GM12878 (cell line): ENCODE measurements at regions not wholly inside any gene's neighbourhood (a gene's known extent, or its start where the extent isn't known, plus 50 kb on each side); places are given as distances from the start of the nearest gene placed in this dataset.

Experiments used
- ATAC-seq: fragments of 200-7000 bp; cut with Tn5 transposase; 3 replicates; pipeline ENCODE4 v1.9.1; 2020; ENCODE audit warnings: mild to moderate bottlenecking, moderate library complexity
- BruUV-seq: library from RNA; stranded (reverse); fragments of 400-500 nt; replicated peaks from 2 replicates; lab custom pipeline; 2021; lab: Mats Ljungman, UMichigan
- CTCF ChIA-PET: fragments of 300-600 bp; sonication (Branson Sonifier 250); formaldehyde crosslinking; extraction: SDS; loops from one replicate; lab custom pipeline; 2021; ENCODE audit warnings: inconsistent platforms; lab: Yijun Ruan, JAX
- POLR2A ChIA-PET: fragments of 350-600 bp; formaldehyde crosslinking; extraction: SDS; loops from one replicate; lab custom pipeline; 2021; ENCODE audit warnings: inconsistent platforms; lab: Charles Lee
- RAD21 ChIA-PET: fragments of 300-600 bp; sonication (Branson Sonifier 250); formaldehyde crosslinking; loops from one replicate; lab custom pipeline; 2023; ENCODE audit warnings: antibody characterized with exemption; ENCODE audit not compliant: unreplicated experiment; lab: Charles Lee
- SMC1A ChIA-PET: fragments of 300-600 bp; sonication (Branson Sonifier 250); formaldehyde crosslinking; loops from one replicate; lab custom pipeline; 2023; ENCODE audit not compliant: unreplicated experiment, uncharacterized antibody; lab: Charles Lee
- DNase-seq: peaks from one replicate; pipeline ENCODE4 v3.0.0-alpha.2; 2011; ENCODE audit warnings: low read depth, low spot score
- FAIRE-seq: peaks from 3 replicates; lab custom pipeline; 2011; peaks lifted over from hg19 to GRCh38; lab: Jason Lieb, UNC
- H2AFZ ChIP-seq: 2 replicates; pipeline ENCODE4 v1.6.0; 2011; ENCODE audit warnings: low read depth, low read length, control low read depth; ENCODE audit not compliant: control insufficient read depth
- H3K27ac ChIP-seq: 2 replicates; pipeline ENCODE4 v1.5.1; 2011; ENCODE audit warnings: control low read depth; ENCODE audit not compliant: control insufficient read depth, insufficient read depth
- H3K27me3 ChIP-seq, 2 experiments: replicated peaks in 1 of 2; 2 replicates each; pipeline versions ENCODE4 v1.6.0 to v1.6.1; 2011; ENCODE audit warnings: low read length in 1 of 2; ENCODE audit not compliant: control insufficient read depth in 2 of 2, insufficient read depth in 2 of 2
- H3K36me3 ChIP-seq, 2 experiments: 2 replicates each; pipeline ENCODE4 v1.5.1; 2011; ENCODE audit warnings: low read length in 1 of 2; ENCODE audit not compliant: control insufficient read depth in 2 of 2, insufficient read depth in 2 of 2
- H3K4me1 ChIP-seq: 2 replicates; pipeline ENCODE4 v1.6.1; 2011; ENCODE audit warnings: mild to moderate bottlenecking, low read length, moderate library complexity, mixed read lengths; ENCODE audit not compliant: control insufficient read depth, insufficient read depth
- H3K4me2 ChIP-seq: 2 replicates; pipeline ENCODE4 v1.6.0; 2011; ENCODE audit warnings: control low read depth; ENCODE audit not compliant: control insufficient read depth, insufficient read depth
- H3K4me3 ChIP-seq: fragments of 200-600 bp; sonication (generic); 2 replicates; pipeline ENCODE4 v1.5.1; 2016
- H3K79me2 ChIP-seq: 2 replicates; pipeline ENCODE4 v1.6.0; 2011; ENCODE audit warnings: low read length; ENCODE audit not compliant: control insufficient read depth, insufficient read depth
- H3K9ac ChIP-seq: 2 replicates; pipeline ENCODE4 v1.8.0; 2011; ENCODE audit warnings: low read length, control low read depth, mixed read lengths; ENCODE audit not compliant: control insufficient read depth, insufficient read depth
- H3K9me3 ChIP-seq: replicated peaks from 3 replicates; pipeline ENCODE4 v1.5.1; 2011; ENCODE audit warnings: mild to moderate bottlenecking, low read length; ENCODE audit not compliant: control insufficient read depth, insufficient read depth
- H4K20me1 ChIP-seq: 2 replicates; pipeline ENCODE4 v1.6.0; 2011; ENCODE audit not compliant: control insufficient read depth, insufficient read depth
- CHD1 ChIP-seq: IDR thresholded peaks from 2 replicates; pipeline ENCODE4 v1.6.1; 2012; ENCODE audit warnings: low read depth, low read length, improper control_type of control experiment
- CREM ChIP-seq: IDR thresholded peaks from 2 replicates; pipeline ENCODE4 v1.6.1; 2014; ENCODE audit warnings: antibody characterized with exemption, low read depth
- ESRRA ChIP-seq: IDR thresholded peaks from 2 replicates; pipeline ENCODE4 v1.6.1; 2012; ENCODE audit warnings: mild to moderate bottlenecking, low read length, improper control_type of control experiment
- FOXM1 ChIP-seq: IDR thresholded peaks from 2 replicates; pipeline ENCODE4 v1.6.1; 2012; ENCODE audit warnings: low read depth, mild to moderate bottlenecking, inconsistent platforms, low read length, moderate library complexity
- GABPA ChIP-seq: IDR thresholded peaks from 2 replicates; pipeline ENCODE4 v1.6.1; 2014; ENCODE audit warnings: antibody characterized with exemption, low read depth, mild to moderate bottlenecking, inconsistent platforms
- MEF2A ChIP-seq: IDR thresholded peaks from 2 replicates; pipeline ENCODE4 v1.6.1; 2011; ENCODE audit warnings: low read depth, mild to moderate bottlenecking, low read length, moderate library complexity; ENCODE audit not compliant: insufficient read depth
- MEF2B ChIP-seq: fragments of 450-650 bp; IDR thresholded peaks from 2 replicates; pipeline ENCODE4 v1.6.1; 2018; ENCODE audit warnings: mild to moderate bottlenecking, moderate library complexity; ENCODE audit not compliant: partially characterized antibody, poor library complexity, severe bottlenecking
- MTA2 ChIP-seq: fragments of 450-650 bp; IDR thresholded peaks from 2 replicates; pipeline ENCODE4 v1.6.1; 2016; ENCODE audit warnings: low read depth, mild to moderate bottlenecking, moderate library complexity
- MYB ChIP-seq: fragments of 150-350 bp; IDR thresholded peaks from 2 replicates; pipeline ENCODE4 v1.6.1; 2014; ENCODE audit warnings: mild to moderate bottlenecking, low read depth, low read length, borderline replicate concordance
- NR2C2 ChIP-seq: IDR thresholded peaks from 2 replicates; pipeline ENCODE4 v1.6.1; 2011; ENCODE audit warnings: borderline replicate concordance, low read depth; ENCODE audit not compliant: control insufficient read depth, insufficient read length
- REST ChIP-seq: IDR thresholded peaks from 2 replicates; pipeline ENCODE4 v1.6.1; 2012; ENCODE audit warnings: mild to moderate bottlenecking, low read depth, low read length
- SMAD5 ChIP-seq: IDR thresholded peaks from 2 replicates; pipeline ENCODE4 v1.6.1; 2016; ENCODE audit warnings: antibody characterized with exemption, low read depth
- STAT1 ChIP-seq: fragments of 450-650 bp; conservative IDR thresholded peaks from 2 replicates; pipeline ENCODE4 v1.6.1; 2014; ENCODE audit warnings: antibody characterized with exemption, mild to moderate bottlenecking
- TARDBP ChIP-seq: IDR thresholded peaks from 2 replicates; pipeline ENCODE4 v1.6.1; 2016; ENCODE audit warnings: borderline replicate concordance
- ZZZ3 ChIP-seq: IDR thresholded peaks from 2 replicates; pipeline ENCODE4 v1.6.1; 2011; ENCODE audit warnings: low read depth; ENCODE audit not compliant: control insufficient read depth, insufficient read length
- WGBS: methylation state at CpG from one replicate; pipeline ENCODE4 v1.1.6; 2016; ENCODE audit warnings: low lambda C conversion rate; ENCODE audit not compliant: insufficient replicate concordance, insufficient coverage; ENCODE audit errors: missing lambda C conversion rate; 5-methylcytosine and 5-hydroxymethylcytosine counted together
- in situ Hi-C: fragments of 300-500 bp; cut with MboI; formaldehyde crosslinking; loops from 9 replicates; pipeline ENCODE4 v1.14.3; 2018; ENCODE audit warnings: mixed read lengths
- intact Hi-C: fragments of 100-400 bp; cut with micrococcal nuclease; formaldehyde crosslinking; loops from one replicate; pipeline ENCODE4 v1.14.2; 2022; ENCODE audit not compliant: unreplicated experiment

DNA sequence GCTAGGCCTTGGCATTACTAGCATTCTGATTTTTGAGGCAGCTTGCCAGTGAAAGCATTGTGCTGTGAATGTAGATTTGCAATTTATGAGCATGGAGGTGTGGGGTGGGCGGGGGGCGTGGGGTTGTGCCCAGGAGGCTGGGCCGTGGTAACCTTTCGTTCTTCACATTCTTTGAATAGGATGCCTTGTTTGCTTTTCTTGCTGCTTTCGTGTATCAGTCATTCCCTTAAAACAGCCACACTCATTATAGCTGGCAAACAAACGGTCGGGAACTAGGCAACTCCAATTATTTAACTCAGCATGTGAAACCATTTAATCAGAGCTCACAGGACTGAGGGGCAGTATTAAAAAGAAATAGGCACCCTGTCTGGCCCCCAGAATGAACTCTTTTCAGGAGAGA is 115.9 kb upstream of the PELI2 start:
- H3K4me2 ChIP-seq: no peak overlapping the region
- DNase-seq: no peak
- no peaks in the 10 kb centered on the region; the same call in 2 of the 3 replicates for H3K9me3 ChIP-seq
- H3K4me3 ChIP-seq: no peak overlapping the region
- H3K79me2 ChIP-seq: no peaks in the 10 kb centered on the region
- intact Hi-C loops (loop anchor here (10.0 kb wide), 1 partner anchor 188 kb away; no protein-coding TSS in a partner anchor), in situ Hi-C loops (no loop called here)
- FAIRE-seq: no peak
- ChIA-PET SMC1A (no interaction called here), POLR2A (no interaction called here), CTCF (interaction anchor here (0.6 to 1.3 kb wide), 2 partner anchors 270 to 458 kb away, joined by 3 to 5 read pairs; no protein-coding TSS in a partner anchor), RAD21 (interaction anchor here (0.7 kb wide), 1 partner anchor 34 kb away, joined by 3 read pairs; no protein-coding TSS in a partner anchor)
- H3K4me1 ChIP-seq: no peaks in the 10 kb centered on the region; the same call in 1 of the 2 replicates
- no peak overlapping the region for H3K27ac ChIP-seq
- H3K36me3 ChIP-seq: no peaks in the 10 kb centered on the region
- ATAC-seq: no peak
- BruUV-seq: no TSS peak
- no peak overlapping the region for H2AFZ ChIP-seq
- no peak overlapping the region for H3K9ac ChIP-seq
- no peaks in the 10 kb centered on the region for H3K27me3 ChIP-seq
- whole genome bisulfite sequencing: 71% methylated on average over 6 of the region's 7 CpGs
- H4K20me1 ChIP-seq: no peaks in the 10 kb centered on the region
- no peak for TF ChIP-seq MTA2
- no peak for TF ChIP-seq NR2C2
- no peak for TF ChIP-seq CHD1
- no peak for TF ChIP-seq REST
- no peak for TF ChIP-seq MEF2A
- no peak for TF ChIP-seq GABPA
- TF ChIP-seq MEF2B: no peak
- TF ChIP-seq ESRRA: no peak
- no peak for TF ChIP-seq ZZZ3
- TF ChIP-seq TARDBP: no peak
- no peak for TF ChIP-seq SMAD5
- no peak for TF ChIP-seq STAT1
- TF ChIP-seq MYB: no peak
- no peak for TF ChIP-seq CREM
- TF ChIP-seq FOXM1: no peak
